ENCODE measurements at regions not wholly inside any gene's neighbourhood (a gene's known extent, or its start where the extent isn't known, plus 50 kb on each side); places are given as distances from the start of the nearest gene placed in this dataset.
"Not testable (repeated sequence)": the region's sequence is repeated elsewhere in the genome, so short reads cannot be mapped to it uniquely, and the experiment has no call there.

GRCh38 chr15:99799182-99799853 is 66.1 kb upstream of the LYSMD4 start:
- H3K4me1 ChIP-seq (replicated peaks); DNase-seq (ENCODE audit: low read depth in 1 of 2, low spot score in 2 of 2); H3K27ac ChIP-seq; H3K36me3 ChIP-seq; H3K27me3 ChIP-seq (replicated peaks); H3K9me3 ChIP-seq (replicated peaks); H3K4me3 ChIP-seq: not testable (repeated sequence)

- not testable (repeated sequence) for H3K36me3 ChIP-seq; DNase-seq (ENCODE audit: low read depth in 1 of 2, low spot score in 2 of 2); H3K27me3 ChIP-seq (replicated peaks); H3K9me3 ChIP-seq (replicated peaks); H3K27ac ChIP-seq; H3K4me1 ChIP-seq (replicated peaks); H3K4me3 ChIP-seq
These were observed 64.0 kb upstream of the LYSMD4 start for GRCh38 chr15:99796940-99797870.

- not testable (repeated sequence) for H3K36me3 ChIP-seq; H3K4me1 ChIP-seq (replicated peaks); H3K27ac ChIP-seq; H3K4me3 ChIP-seq; H3K27me3 ChIP-seq (replicated peaks); DNase-seq (ENCODE audit: low read depth in 1 of 2, low spot score in 2 of 2); H3K9me3 ChIP-seq (replicated peaks)
These were observed 58.9 kb upstream of the LYSMD4 start for GRCh38 chr15:99791881-99792807.

- not testable (repeated sequence) for H3K36me3 ChIP-seq; H3K9me3 ChIP-seq (replicated peaks); H3K4me1 ChIP-seq (replicated peaks); H3K27me3 ChIP-seq (replicated peaks); H3K4me3 ChIP-seq; H3K27ac ChIP-seq
- peak; percentile 14 to 56 for DNase-seq (ENCODE audit: low read depth in 1 of 2, low spot score in 2 of 2)
These were observed 57.5 kb upstream of the LYSMD4 start for GRCh38 chr15:99790751-99791150.

GRCh38 chr15:99788156-99788555 is 54.9 kb upstream of the LYSMD4 start:
- Histone ChIP-seq H3K9me3 (replicated peaks) (no peaks in the 10 kb centered on the region), H3K27ac (no peak overlapping the region), H3K27me3 (replicated peaks) (no peaks in the 10 kb centered on the region), H3K4me3 (no peak overlapping the region), H3K36me3 (no peaks in the 10 kb centered on the region), H3K4me1 (replicated peaks) (no peaks in the 10 kb centered on the region)
- DNase-seq (ENCODE audit: low read depth in 1 of 2, low spot score in 2 of 2) = no peak

GRCh38 chr15:99784800-99785199 is 51.6 kb upstream of the LYSMD4 start:
- H3K4me1 ChIP-seq (replicated peaks); H3K9me3 ChIP-seq (replicated peaks); H3K27me3 ChIP-seq (replicated peaks); H3K27ac ChIP-seq; H3K4me3 ChIP-seq; H3K36me3 ChIP-seq; DNase-seq (ENCODE audit: low read depth in 1 of 2, low spot score in 2 of 2): not testable (repeated sequence)

GRCh38 chr15:99783918-99784619 is 50.8 kb upstream of the LYSMD4 start:
- H3K36me3 ChIP-seq; H3K27ac ChIP-seq; H3K4me1 ChIP-seq (replicated peaks); H3K4me3 ChIP-seq; H3K27me3 ChIP-seq (replicated peaks); H3K9me3 ChIP-seq (replicated peaks); DNase-seq (ENCODE audit: low read depth in 1 of 2, low spot score in 2 of 2): not testable (repeated sequence)

Data from SJSA1 (cell line).